Renal pelvis (tissue), 1 donor: ENCODE measurements at regions not wholly inside any gene's neighbourhood (a gene's known extent, or its start where the extent isn't known, plus 50 kb on each side); places are given as distances from the start of the nearest gene placed in this dataset.
A peak's percentile ranks its signal among the peaks of the same experiment; 100 is the strongest.

ENCODE experiments used
- DNase-seq: peaks from one replicate; pipeline ENCODE4 v3.0.0-alpha.2; 2013

GRCh38 chr14:44297437-44297836 is 209.6 kb downstream of the FSCB start:
- DNase-seq = peak; percentile 19

GRCh38 chr14:44291366-44291915 is 215.6 kb downstream of the FSCB start:
- DNase-seq = no peak

- no peak for DNase-seq
Observed at GRCh38 chr14:44287858-44288257, 219.2 kb downstream of the FSCB start.

- no peak for DNase-seq
Observed at GRCh38 chr14:44286201-44286600, 220.9 kb downstream of the FSCB start.

GRCh38 chr14:44283836-44284235 is 223.2 kb downstream of the FSCB start:
- no peak for DNase-seq

GRCh38 chr14:44279357-44279756 is 227.7 kb downstream of the FSCB start:
- no peak for DNase-seq

- DNase-seq = no peak
Observed at GRCh38 chr14:44271637-44272036, 235.4 kb downstream of the FSCB start.

GRCh38 chr14:44271006-44271405 is 236.1 kb downstream of the FSCB start:
- DNase-seq = no peak

GRCh38 chr14:44265246-44265645 is 241.8 kb downstream of the FSCB start:
- no peak for DNase-seq

- DNase-seq = no peak
Observed at GRCh38 chr14:44215660-44216059, 291.4 kb downstream of the FSCB start.

GRCh38 chr14:44211718-44212117 is 295.4 kb downstream of the FSCB start:
- no peak for DNase-seq

- DNase-seq = no peak
Observed at GRCh38 chr14:44204061-44204835, 302.8 kb downstream of the FSCB start.

- DNase-seq = no peak
Observed at GRCh38 chr14:44180975-44181374, 326.1 kb downstream of the FSCB start.

GRCh38 chr14:44170556-44170955 is 336.5 kb downstream of the FSCB start:
- DNase-seq = no peak

GRCh38 chr14:44170101-44170500 is 337.0 kb downstream of the FSCB start:
- DNase-seq = no peak

- no peak for DNase-seq
Observed at GRCh38 chr14:44168566-44168965, 338.5 kb downstream of the FSCB start.

GRCh38 chr14:44166611-44167010 is 340.5 kb downstream of the FSCB start:
- no peak for DNase-seq

- DNase-seq = no peak
Observed at GRCh38 chr14:44165936-44166335, 341.1 kb downstream of the FSCB start.

- peak; percentile 8 for DNase-seq
Observed at GRCh38 chr14:44165286-44165685, 341.8 kb downstream of the FSCB start.

- DNase-seq = no peak
Observed at GRCh38 chr14:44163946-44164345, 343.1 kb downstream of the FSCB start.

- no peak for DNase-seq
Observed at GRCh38 chr14:44162197-44162596, 344.9 kb downstream of the FSCB start.

GRCh38 chr14:44154874-44155273 is 352.2 kb downstream of the FSCB start:
- DNase-seq = no peak

- DNase-seq = no peak
Observed at GRCh38 chr14:44154446-44154845, 352.6 kb downstream of the FSCB start.
